Panc1 (cell line): ENCODE measurements at regions not wholly inside any gene's neighbourhood (a gene's known extent, or its start where the extent isn't known, plus 50 kb on each side); places are given as distances from the start of the nearest gene placed in this dataset.

Source experiments
- ATAC-seq: fragments of 200-7000 bp; cut with Tn5 transposase; 2 replicates; pipeline ENCODE4 v1.9.1; 2020; ENCODE audit warnings: mild to moderate bottlenecking, moderate library complexity
- BruUV-seq: library from RNA; stranded (reverse); fragments of 400-500 nt; replicated peaks from 2 replicates; lab custom pipeline; 2021; lab: Mats Ljungman, UMichigan
- CTCF ChIA-PET: fragments of 300-600 bp; sonication (Branson Sonifier 250); formaldehyde crosslinking; loops from one replicate; lab custom pipeline; 2022; ENCODE audit warnings: antibody characterized with exemption; lab: Charles Lee
- POLR2A ChIA-PET: fragments of 300-600 bp; sonication (Branson Sonifier 250); formaldehyde crosslinking; loops from one replicate; lab custom pipeline; 2022; ENCODE audit warnings: antibody characterized with exemption; lab: Charles Lee
- DNase-seq: peaks from one replicate; pipeline ENCODE4 v3.0.0-alpha.2; 2010; ENCODE audit warnings: low read depth, low spot score
- H3K27ac ChIP-seq: 2 replicates; pipeline ENCODE4 v1.5.1; 2011; ENCODE audit warnings: mild to moderate bottlenecking, low read length, inconsistent platforms
- H3K27me3 ChIP-seq: fragments of 200-500 bp; sonication (Bioruptor generic); 2 replicates; pipeline ENCODE4 v1.6.0; 2014; ENCODE audit warnings: low read length, inconsistent platforms; ENCODE audit not compliant: control insufficient read depth, insufficient read depth
- H3K36me3 ChIP-seq: fragments of 200-500 bp; sonication (Bioruptor generic); 2 replicates; pipeline ENCODE4 v1.5.1; 2014; ENCODE audit warnings: inconsistent platforms, mild to moderate bottlenecking, low read length, moderate library complexity; ENCODE audit not compliant: control insufficient read depth, insufficient read depth
- H3K4me1 ChIP-seq: 2 replicates; pipeline ENCODE4 v1.5.1; 2011; ENCODE audit warnings: inconsistent platforms, mild to moderate bottlenecking, low read length, moderate library complexity; ENCODE audit not compliant: control insufficient read depth, insufficient read depth
- H3K4me3 ChIP-seq, 2 experiments: 2 replicates each; pipeline ENCODE4 v1.5.1; 2011 to 2012; ENCODE audit warnings: low read depth in 2 of 2, low read length in 2 of 2, mild to moderate bottlenecking in 2 of 2, inconsistent platforms in 1 of 2, moderate library complexity in 1 of 2
- H3K9me3 ChIP-seq: fragments of 200-500 bp; sonication (Bioruptor generic); 2 replicates; pipeline ENCODE4 v1.5.1; 2014; ENCODE audit warnings: low read depth, mild to moderate bottlenecking, inconsistent platforms, low read length, moderate library complexity; ENCODE audit not compliant: control insufficient read depth, insufficient read depth
- CTCF ChIP-seq: fragments of 450-650 bp; IDR thresholded peaks from 2 replicates; pipeline ENCODE4 v1.5.1; 2017; ENCODE audit warnings: mild to moderate bottlenecking
- POLR2AphosphoS5 ChIP-seq: IDR thresholded peaks from 2 replicates; pipeline ENCODE4 v1.6.1; 2012; ENCODE audit warnings: mild to moderate bottlenecking, low read depth, low read length, moderate library complexity
- SIN3A ChIP-seq: IDR thresholded peaks from 2 replicates; pipeline ENCODE4 v1.6.1; 2012; ENCODE audit warnings: low read depth, mild to moderate bottlenecking, low read length, moderate library complexity, borderline replicate concordance; ENCODE audit not compliant: insufficient read depth
- TCF7L2 ChIP-seq: IDR thresholded peaks from 2 replicates; pipeline ENCODE4 v1.6.1; 2011; ENCODE audit warnings: mild to moderate bottlenecking, low read depth, low read length, inconsistent platforms
- in situ Hi-C: cut with HindIII; loops from 2 replicates; pipeline ENCODE4 v1.10.0; 2016; ENCODE audit warnings: low sequenced_read_pairs, low pct_unique_long_range_greater_than_20kb
- intact Hi-C: fragments of 100-400 bp; cut with micrococcal nuclease; formaldehyde crosslinking; loops from one replicate; pipeline ENCODE4 v1.10.0; 2022; ENCODE audit not compliant: unreplicated experiment
- TF ChIP-seq, protein P1 (sequence below), 2 experiments: IDR thresholded peaks; 2 replicates each; pipeline ENCODE4 v1.6.1; 2011 to 2012; ENCODE audit warnings: low read depth in 2 of 2, control low read depth in 1 of 2, low read length in 1 of 2, mild to moderate bottlenecking in 1 of 2, moderate library complexity in 1 of 2; ENCODE audit not compliant: insufficient read depth in 1 of 2

DNA sequence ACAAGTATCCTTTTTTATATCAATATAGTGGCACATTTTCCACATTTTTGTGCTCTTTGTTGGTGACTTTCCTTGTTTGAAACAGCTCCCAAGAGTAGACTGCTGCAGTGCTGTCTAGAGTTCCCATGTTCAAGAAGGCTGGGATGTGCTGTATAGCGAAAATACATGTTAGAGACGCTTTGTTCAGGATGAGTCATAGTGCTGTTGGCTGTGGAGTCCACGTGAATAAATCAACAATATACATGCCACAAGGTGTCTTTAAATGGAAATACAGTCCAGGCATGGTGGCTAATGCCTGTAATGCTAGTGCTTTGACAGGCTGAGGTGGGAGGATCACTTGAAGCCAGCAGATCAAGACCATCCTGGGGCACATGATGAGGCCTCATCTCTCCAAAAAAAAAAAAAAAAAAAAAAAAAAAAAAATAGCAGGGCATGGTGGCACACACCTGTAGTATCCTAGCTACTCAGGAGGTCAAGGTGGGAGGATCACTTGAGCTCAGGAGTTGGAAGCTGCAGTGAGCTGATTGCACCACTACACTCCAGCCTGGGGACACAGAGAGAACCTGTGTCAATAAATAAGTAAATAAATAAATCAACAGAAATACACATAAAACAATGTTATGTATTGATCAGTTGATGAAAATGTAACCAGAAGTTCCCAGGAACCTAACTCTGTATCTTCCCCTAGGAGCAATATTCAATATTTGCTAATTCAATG is 256.8 kb upstream of the STS start:
- H3K27ac ChIP-seq, result no peak overlapping the region
- BruUV-seq, result no TSS peak
- POLR2A ChIA-PET, result no interaction called here
- DNase-seq (no peak), ATAC-seq (no peak)
- H3K4me3 ChIP-seq, result no peak overlapping the region
- TF ChIP-seq SIN3A, result no peak
- TF ChIP-seq POLR2AphosphoS5, result no peak
- no peak for TF ChIP-seq CTCF
- TF ChIP-seq TCF7L2, result no peak
- TF ChIP-seq, protein P1, sequence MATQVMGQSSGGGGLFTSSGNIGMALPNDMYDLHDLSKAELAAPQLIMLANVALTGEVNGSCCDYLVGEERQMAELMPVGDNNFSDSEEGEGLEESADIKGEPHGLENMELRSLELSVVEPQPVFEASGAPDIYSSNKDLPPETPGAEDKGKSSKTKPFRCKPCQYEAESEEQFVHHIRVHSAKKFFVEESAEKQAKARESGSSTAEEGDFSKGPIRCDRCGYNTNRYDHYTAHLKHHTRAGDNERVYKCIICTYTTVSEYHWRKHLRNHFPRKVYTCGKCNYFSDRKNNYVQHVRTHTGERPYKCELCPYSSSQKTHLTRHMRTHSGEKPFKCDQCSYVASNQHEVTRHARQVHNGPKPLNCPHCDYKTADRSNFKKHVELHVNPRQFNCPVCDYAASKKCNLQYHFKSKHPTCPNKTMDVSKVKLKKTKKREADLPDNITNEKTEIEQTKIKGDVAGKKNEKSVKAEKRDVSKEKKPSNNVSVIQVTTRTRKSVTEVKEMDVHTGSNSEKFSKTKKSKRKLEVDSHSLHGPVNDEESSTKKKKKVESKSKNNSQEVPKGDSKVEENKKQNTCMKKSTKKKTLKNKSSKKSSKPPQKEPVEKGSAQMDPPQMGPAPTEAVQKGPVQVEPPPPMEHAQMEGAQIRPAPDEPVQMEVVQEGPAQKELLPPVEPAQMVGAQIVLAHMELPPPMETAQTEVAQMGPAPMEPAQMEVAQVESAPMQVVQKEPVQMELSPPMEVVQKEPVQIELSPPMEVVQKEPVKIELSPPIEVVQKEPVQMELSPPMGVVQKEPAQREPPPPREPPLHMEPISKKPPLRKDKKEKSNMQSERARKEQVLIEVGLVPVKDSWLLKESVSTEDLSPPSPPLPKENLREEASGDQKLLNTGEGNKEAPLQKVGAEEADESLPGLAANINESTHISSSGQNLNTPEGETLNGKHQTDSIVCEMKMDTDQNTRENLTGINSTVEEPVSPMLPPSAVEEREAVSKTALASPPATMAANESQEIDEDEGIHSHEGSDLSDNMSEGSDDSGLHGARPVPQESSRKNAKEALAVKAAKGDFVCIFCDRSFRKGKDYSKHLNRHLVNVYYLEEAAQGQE (IDR thresholded peaks at IDR 0.05; ENCODE audit: insufficient read depth in 1 of 2, low read depth in 2 of 2, low read length in 1 of 2), result no peak
- no peaks in the 10 kb centered on the region for H3K4me1 ChIP-seq
- intact Hi-C loops, result no loop called here
- H3K36me3 ChIP-seq, result no peaks in the 10 kb centered on the region
- in situ Hi-C loops, result no loop called here
- H3K9me3 ChIP-seq, result no peaks in the 10 kb centered on the region
- CTCF ChIA-PET, result no interaction called here
- no peaks in the 10 kb centered on the region for H3K27me3 ChIP-seq

- in situ Hi-C loops (no loop called here), intact Hi-C loops (no loop called here)
- TF ChIP-seq CTCF (no peak), SIN3A (no peak), TCF7L2 (no peak), POLR2AphosphoS5 (no peak)
- TF ChIP-seq, protein P1 (IDR thresholded peaks at IDR 0.05; ENCODE audit: insufficient read depth in 1 of 2, low read depth in 2 of 2, low read length in 1 of 2), result no peak
- Histone ChIP-seq H3K27ac (no peak overlapping the region), H3K4me3 (no peak overlapping the region), H3K36me3 (no peaks in the 10 kb centered on the region), H3K4me1 (no peaks in the 10 kb centered on the region), H3K9me3 (no peaks in the 10 kb centered on the region), H3K27me3 (no peaks in the 10 kb centered on the region)
- POLR2A ChIA-PET, result no interaction called here
- CTCF ChIA-PET, result no interaction called here
- DNase-seq (no peak), ATAC-seq (no peak)
- BruUV-seq, result no TSS peak
These were observed 261.6 kb upstream of the STS start for GRCh38 chrX:6885909-6886308.
